ENCODE measurements at regions not wholly inside any gene's neighbourhood (a gene's known extent, or its start where the extent isn't known, plus 50 kb on each side); places are given as distances from the start of the nearest gene placed in this dataset.

DNA sequence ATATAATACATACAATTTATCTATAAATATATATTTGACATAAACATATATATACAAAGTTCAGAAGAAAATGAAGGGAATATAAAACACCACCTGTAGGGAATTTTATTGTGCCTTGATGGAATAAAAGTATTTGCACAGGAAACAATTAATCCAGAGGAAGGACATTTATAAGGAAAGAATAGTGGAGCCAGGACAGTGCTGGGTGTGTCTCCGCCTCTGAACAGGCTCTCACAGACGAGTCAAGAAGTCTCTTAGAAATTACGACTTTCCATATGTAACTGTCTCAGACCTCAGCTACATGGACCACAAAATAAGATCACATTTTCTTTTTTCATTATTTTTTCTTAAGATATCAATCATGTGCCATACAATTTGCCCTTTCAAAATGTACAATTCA, 93.9 kb downstream of the TMEM114 start:
- CTCF ChIA-PET, result no interaction called here
- no peaks in the 10 kb centered on the region for H3K4me1 Mint-ChIP-seq (ENCODE audit: low read depth, unreplicated experiment)
- no peak overlapping the region for H3K4me3 Mint-ChIP-seq (ENCODE audit: unreplicated experiment)
- no peak overlapping the region for H3K27ac Mint-ChIP-seq (ENCODE audit: unreplicated experiment)
- Histone ChIP-seq H3K4me3 (ENCODE audit: low read depth, low read length) (no peak overlapping the region), H3K9me3 (no peaks in the 10 kb centered on the region), H3K27me3 (replicated peaks; ENCODE audit: control insufficient read depth, insufficient read depth, low read length) (no peaks in the 10 kb centered on the region), H3K4me1 (no peaks in the 10 kb centered on the region), H3K36me3 (ENCODE audit: control insufficient read depth, insufficient read depth, low read length) (no peaks in the 10 kb centered on the region)
- BruUV-seq (replicated peaks), result no TSS peak
- peaks cover 5% of the 10 kb centered on the region for H3K27me3 Mint-ChIP-seq (ENCODE audit: insufficient read depth, unreplicated experiment)
- no peaks in the 10 kb centered on the region for H3K36me3 Mint-ChIP-seq (ENCODE audit: insufficient read depth, unreplicated experiment)
- TF ChIP-seq, protein P1, sequence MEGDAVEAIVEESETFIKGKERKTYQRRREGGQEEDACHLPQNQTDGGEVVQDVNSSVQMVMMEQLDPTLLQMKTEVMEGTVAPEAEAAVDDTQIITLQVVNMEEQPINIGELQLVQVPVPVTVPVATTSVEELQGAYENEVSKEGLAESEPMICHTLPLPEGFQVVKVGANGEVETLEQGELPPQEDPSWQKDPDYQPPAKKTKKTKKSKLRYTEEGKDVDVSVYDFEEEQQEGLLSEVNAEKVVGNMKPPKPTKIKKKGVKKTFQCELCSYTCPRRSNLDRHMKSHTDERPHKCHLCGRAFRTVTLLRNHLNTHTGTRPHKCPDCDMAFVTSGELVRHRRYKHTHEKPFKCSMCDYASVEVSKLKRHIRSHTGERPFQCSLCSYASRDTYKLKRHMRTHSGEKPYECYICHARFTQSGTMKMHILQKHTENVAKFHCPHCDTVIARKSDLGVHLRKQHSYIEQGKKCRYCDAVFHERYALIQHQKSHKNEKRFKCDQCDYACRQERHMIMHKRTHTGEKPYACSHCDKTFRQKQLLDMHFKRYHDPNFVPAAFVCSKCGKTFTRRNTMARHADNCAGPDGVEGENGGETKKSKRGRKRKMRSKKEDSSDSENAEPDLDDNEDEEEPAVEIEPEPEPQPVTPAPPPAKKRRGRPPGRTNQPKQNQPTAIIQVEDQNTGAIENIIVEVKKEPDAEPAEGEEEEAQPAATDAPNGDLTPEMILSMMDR (IDR thresholded peaks at IDR 0.05; ENCODE audit: insufficient read depth in 1 of 2, low read depth in 1 of 2, low read length in 1 of 2, severe bottlenecking in 1 of 2, unreplicated experiment in 1 of 2), result no peak
- intact Hi-C loops (cut with micrococcal nuclease; ENCODE audit: unreplicated experiment), result no loop called here
- no peaks in the 10 kb centered on the region for H3K9me3 Mint-ChIP-seq (ENCODE audit: unreplicated experiment)
- no peak for DNase-seq
- POLR2A ChIA-PET, result no interaction called here

DNA sequence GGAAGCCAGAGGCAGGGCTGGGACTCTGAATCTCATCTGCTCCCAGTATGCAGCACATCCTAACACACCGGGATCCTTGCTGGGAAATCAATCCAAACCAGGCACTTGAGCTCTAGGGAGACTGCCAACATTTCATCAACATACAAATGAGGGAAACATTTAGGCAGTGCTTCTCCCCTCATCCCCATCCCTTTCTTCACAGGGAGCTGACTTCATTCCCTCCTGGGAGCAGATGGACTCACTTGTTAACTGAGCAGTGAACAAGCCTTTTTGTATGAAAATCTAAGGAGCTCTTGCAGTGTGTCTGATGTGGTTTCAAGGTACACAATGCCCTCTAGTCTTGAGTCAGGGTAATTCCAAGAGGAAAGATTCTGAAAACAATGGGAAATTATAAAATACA, 96.3 kb downstream of the TMEM114 start:
- H3K27me3 Mint-ChIP-seq (ENCODE audit: insufficient read depth, unreplicated experiment), result peaks cover 5% of the 10 kb centered on the region

DNA sequence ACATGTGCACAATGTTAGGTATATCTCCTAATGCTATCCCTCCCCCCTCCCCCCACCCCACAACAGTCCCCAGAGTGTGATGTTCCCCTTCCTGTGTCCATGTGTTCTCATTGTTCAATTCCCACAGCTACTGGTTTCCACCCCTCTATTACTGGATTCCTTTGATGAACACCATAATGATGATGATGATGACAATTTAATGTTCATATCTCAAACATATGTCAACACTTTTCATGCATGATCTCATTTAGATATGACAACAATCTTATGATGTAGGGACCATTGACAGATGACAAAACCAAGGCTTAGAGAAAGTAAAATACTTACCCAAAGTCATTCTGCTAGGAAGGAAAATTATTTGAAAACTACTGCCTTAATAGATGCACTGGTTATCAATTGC, 97.6 kb downstream of the TMEM114 start:
- no peak overlapping the region for H3K27ac Mint-ChIP-seq (ENCODE audit: unreplicated experiment)
- H3K4me1 ChIP-seq, result no peaks in the 10 kb centered on the region
- no peaks in the 10 kb centered on the region for H3K9me3 ChIP-seq
- ChIA-PET POLR2A (no interaction called here), CTCF (interaction anchor here (0.6 kb wide), 1 partner anchor 13 kb away, joined by 3 read pairs; no protein-coding TSS in a partner anchor)
- no peak for DNase-seq
- peaks cover 3% of the 10 kb centered on the region for H3K27me3 Mint-ChIP-seq (ENCODE audit: insufficient read depth, unreplicated experiment)
- no peaks in the 10 kb centered on the region for H3K27me3 ChIP-seq (replicated peaks; ENCODE audit: control insufficient read depth, insufficient read depth, low read length)
- no TSS peak for BruUV-seq (replicated peaks)
- TF ChIP-seq, protein P1 (IDR thresholded peaks at IDR 0.05; ENCODE audit: insufficient read depth in 1 of 2, low read depth in 1 of 2, low read length in 1 of 2, severe bottlenecking in 1 of 2, unreplicated experiment in 1 of 2), result no peak
- H3K36me3 Mint-ChIP-seq (ENCODE audit: insufficient read depth, unreplicated experiment), result no peaks in the 10 kb centered on the region
- no peaks in the 10 kb centered on the region for H3K4me1 Mint-ChIP-seq (ENCODE audit: low read depth, unreplicated experiment)
- no peak overlapping the region for H3K4me3 ChIP-seq (ENCODE audit: low read depth, low read length)
- intact Hi-C loops (cut with micrococcal nuclease; ENCODE audit: unreplicated experiment), result no loop called here
- H3K36me3 ChIP-seq (ENCODE audit: control insufficient read depth, insufficient read depth, low read length), result no peaks in the 10 kb centered on the region
- H3K4me3 Mint-ChIP-seq (ENCODE audit: unreplicated experiment), result no peak overlapping the region
- H3K9me3 Mint-ChIP-seq (ENCODE audit: unreplicated experiment), result no peaks in the 10 kb centered on the region

More for the DNA sequence above, 96.3 kb downstream of the TMEM114 start:
- no peak overlapping the region for H3K4me3 Mint-ChIP-seq (ENCODE audit: unreplicated experiment)
- CTCF ChIA-PET, result interaction anchor here (0.6 to 0.7 kb wide), 2 partner anchors 23 to 1261 kb away, joined by 3 to 5 read pairs; no protein-coding TSS in a partner anchor
- Histone ChIP-seq H3K27me3 (replicated peaks; ENCODE audit: control insufficient read depth, insufficient read depth, low read length) (no peaks in the 10 kb centered on the region), H3K9me3 (no peaks in the 10 kb centered on the region), H3K36me3 (ENCODE audit: control insufficient read depth, insufficient read depth, low read length) (no peaks in the 10 kb centered on the region), H3K4me3 (ENCODE audit: low read depth, low read length) (no peak overlapping the region), H3K4me1 (no peaks in the 10 kb centered on the region)
- no peaks in the 10 kb centered on the region for H3K9me3 Mint-ChIP-seq (ENCODE audit: unreplicated experiment)
- no TSS peak for BruUV-seq (replicated peaks)
- no peaks in the 10 kb centered on the region for H3K4me1 Mint-ChIP-seq (ENCODE audit: low read depth, unreplicated experiment)
- H3K36me3 Mint-ChIP-seq (ENCODE audit: insufficient read depth, unreplicated experiment), result no peaks in the 10 kb centered on the region
- DNase-seq, result no peak
- H3K27ac Mint-ChIP-seq (ENCODE audit: unreplicated experiment), result no peak overlapping the region
- TF ChIP-seq, protein P1 (IDR thresholded peaks at IDR 0.05; ENCODE audit: insufficient read depth in 1 of 2, low read depth in 1 of 2, low read length in 1 of 2, severe bottlenecking in 1 of 2, unreplicated experiment in 1 of 2), result no peak
- POLR2A ChIA-PET, result no interaction called here
- intact Hi-C loops (cut with micrococcal nuclease; ENCODE audit: unreplicated experiment), result no loop called here

Data from Caco-2 (cell line).